ENCODE measurements at regions not wholly inside any gene's neighbourhood (a gene's known extent, or its start where the extent isn't known, plus 50 kb on each side); places are given as distances from the start of the nearest gene placed in this dataset.
"Not testable (repeated sequence)": the region's sequence is repeated elsewhere in the genome, so short reads cannot be mapped to it uniquely, and the experiment has no call there.

GRCh38 chr5:99045871-99046270 is 117.1 kb upstream of the CHD1 start:
- no peak for DNase-seq

DNA sequence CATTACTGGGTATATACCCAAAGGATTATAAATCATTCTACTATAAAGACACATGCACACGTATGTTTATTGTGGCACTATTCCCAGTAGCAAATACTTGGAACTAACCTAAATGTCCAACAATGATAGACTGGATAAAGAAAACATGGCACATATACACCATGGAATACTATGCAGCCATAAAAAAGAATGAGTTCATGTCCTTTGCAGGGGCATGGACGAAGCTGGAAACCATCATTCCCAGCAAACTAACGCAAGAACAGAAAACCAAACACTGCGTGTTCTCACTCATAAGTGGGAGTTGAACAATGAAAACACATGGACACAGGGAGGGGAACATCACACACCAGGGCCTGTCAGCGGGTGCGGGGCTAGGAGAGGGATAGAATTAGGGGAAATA is 114.5 kb upstream of the CHD1 start:
- DNase-seq: not testable (repeated sequence)

DNA sequence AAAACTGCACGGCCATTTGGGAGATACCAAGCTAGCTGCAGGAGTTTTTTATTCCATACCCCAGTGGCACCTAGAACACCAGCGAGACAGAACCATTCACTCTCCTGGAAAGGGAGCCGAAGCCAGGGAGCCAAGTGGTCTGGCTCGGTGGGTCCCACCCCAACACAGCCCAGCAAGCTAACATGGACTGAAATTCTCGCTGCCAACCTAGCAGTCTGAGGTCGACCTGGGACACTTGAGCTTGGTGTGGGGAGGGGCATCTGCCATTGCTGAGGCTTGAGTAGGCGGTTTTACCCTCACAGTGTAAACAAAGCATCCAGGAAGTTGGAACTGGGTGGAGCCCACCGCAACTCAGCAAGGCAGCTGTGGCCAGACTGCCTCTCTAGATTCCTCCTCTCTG is 108.9 kb upstream of the CHD1 start:
- no peak for DNase-seq

DNA sequence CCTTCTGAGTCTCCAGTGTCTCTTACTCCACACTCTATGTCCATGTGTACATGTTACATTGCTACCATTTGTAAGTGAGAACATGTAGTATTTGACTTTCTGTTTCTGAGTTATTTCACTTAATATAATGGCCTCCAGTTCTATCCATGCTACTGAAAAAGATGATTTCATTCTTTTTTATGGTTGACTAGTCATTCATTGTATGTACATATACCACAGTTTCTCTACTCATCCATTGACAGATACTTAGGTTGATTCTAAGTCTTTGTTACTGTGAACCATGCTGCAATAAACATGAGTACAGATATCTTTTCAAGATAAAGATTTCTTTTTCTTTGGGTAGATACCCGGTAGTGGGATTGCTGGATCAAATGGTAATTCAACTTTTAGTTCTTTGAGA is 107.1 kb upstream of the CHD1 start:
- no peak for DNase-seq

DNA sequence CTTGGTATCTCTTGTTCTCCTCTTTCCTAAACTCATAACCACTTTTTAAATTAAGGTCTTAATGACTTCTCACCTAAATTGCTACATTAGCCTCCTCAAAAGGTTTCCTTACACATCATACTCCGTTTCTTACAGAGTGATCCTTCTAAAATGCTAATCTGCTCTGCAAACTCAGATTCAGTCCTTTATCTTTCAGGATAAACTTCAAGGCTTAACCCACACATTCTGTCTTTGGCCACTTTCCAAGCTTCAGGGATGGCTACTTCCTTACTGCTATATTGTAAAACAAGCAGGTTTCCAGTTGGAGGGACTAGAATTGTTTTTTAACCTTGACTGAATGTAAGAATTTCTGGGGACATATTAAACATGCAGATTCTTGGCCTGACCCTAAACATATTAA is 105.5 kb upstream of the CHD1 start:
- DNase-seq: no peak

DNA sequence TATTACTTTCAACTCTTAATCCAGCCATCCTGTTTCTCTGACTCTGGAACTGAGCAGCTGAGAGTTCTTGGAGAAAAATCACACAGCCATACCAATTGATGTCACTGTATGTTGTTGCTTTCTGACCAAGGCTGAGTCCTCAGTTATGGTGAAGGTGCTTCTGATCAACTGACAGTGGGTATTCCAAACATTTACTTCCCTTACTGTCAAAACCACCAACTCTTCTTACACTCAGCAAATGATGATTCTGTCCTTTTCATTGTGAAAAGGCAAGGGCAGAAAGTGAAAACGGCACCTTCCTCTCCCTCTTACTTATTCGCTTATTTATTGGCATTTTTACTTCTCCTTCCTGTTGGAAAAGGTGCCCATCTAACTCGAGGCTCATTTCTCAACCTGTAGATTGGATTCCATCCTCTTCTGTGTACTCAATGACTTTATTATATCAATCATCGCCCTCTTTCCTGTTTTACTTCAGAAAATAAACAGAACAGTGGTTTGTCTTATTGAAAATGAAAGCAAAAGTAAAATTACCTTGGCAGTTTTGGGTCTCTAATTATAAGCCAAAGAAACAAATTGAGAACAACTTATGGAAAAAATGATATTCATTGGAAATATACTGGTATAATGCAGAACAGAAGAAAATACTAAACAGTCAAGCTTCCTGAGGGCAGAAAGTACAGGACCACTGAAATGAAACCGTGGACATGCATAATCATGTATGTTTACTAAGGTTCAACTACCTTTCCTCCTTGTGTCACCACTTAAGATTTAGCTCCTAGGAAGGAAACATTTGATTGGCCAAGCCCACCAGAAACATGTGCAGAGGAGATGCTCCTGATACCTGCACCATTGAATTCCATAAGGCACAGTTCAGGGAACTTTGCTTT is 104.5 kb upstream of the CHD1 start:
- no peak for DNase-seq

GRCh38 chr5:99032234-99033013 is 103.6 kb upstream of the CHD1 start:
- DNase-seq: peak; percentile 73

- no peak for DNase-seq
Measured at GRCh38 chr5:99030906-99031440, 102.2 kb upstream of the CHD1 start.

GRCh38 chr5:99029172-99029571 is 100.4 kb upstream of the CHD1 start:
- DNase-seq: no peak

- not testable (repeated sequence) for DNase-seq
Measured at GRCh38 chr5:99028170-99028569, 99.4 kb upstream of the CHD1 start.

DNA sequence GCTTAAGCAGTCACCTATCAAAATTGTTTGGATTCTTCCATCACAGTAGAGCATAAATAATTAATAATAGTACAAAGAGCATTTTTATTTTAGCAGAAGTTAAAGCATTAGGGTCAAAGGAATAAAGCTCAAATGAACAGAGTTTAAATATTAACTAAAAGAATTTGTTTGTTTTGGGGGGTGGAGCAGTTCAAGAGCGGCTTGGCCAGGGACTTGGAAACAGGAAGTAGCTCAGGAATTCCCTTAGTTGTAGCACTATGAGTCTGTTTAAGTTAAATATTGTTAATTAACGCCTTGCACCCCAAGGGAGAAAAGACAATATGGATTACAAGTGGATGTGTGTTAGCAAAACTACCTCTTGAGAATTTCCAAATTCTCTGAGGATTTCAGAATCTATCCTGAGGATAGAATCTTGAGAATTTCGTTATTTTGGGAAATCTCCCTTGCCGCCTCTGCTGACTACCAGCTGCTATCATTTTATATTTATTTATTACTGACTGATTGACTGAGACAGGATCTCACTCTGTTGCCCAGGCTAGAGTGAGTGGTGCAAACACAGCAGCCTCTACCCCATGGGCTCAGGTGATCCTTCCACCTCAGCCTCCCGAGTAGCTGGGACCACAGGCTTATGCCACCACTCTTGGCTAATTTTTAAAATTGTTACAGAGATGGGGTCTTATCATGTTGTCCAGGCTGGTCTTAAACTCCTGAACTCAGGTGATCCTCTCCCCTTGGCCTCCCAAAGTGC is 96.7 kb upstream of the CHD1 start:
- no peak for DNase-seq

DNA sequence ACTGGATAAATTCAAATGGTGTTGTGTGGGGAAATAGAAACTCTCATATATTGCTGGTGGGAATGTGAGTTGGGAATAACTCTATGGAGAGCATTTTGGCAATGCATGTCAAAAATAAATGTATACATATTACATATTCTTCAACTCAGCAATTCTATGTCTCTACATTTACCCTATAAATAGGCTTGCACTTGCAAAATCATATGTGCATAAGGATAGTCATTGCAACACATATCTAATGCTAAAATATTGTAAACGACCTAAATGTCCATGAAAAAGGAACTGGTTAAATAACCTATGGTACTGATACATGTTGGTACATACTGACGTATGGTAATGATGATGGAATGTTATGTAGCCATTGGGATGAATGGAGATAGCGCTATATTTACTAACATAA is 94.5 kb upstream of the CHD1 start:
- no peak for DNase-seq

- no peak for DNase-seq
Measured at GRCh38 chr5:99022250-99022649, 93.4 kb upstream of the CHD1 start.

- DNase-seq: no peak
Measured at GRCh38 chr5:99020698-99021048, 91.9 kb upstream of the CHD1 start.

GRCh38 chr5:99019812-99020697 is 91.2 kb upstream of the CHD1 start:
- DNase-seq: peak; percentile 91

- peak; percentile 13 for DNase-seq
Measured at GRCh38 chr5:99019254-99019653, 90.4 kb upstream of the CHD1 start.

DNA sequence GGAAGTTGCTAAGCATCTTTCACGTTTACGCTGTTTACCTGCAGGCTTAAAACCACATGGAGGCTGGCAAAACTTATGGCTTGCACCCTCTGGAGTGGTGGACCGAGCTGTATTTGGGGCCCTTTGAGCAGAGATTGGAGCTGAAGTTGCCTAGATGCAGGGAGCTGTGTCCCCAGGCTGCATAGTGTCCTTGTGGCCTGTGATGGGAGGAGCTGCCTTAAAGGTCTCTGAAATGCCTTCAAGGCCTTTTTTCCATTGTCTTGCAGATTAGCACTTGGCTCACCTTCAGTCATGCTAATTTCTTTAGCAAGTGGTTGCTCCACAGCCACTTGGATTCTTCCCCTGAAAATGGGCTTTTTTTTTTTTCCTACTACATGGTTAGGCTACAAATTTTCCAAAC is 81.5 kb upstream of the CHD1 start:
- DNase-seq: no peak

DNA sequence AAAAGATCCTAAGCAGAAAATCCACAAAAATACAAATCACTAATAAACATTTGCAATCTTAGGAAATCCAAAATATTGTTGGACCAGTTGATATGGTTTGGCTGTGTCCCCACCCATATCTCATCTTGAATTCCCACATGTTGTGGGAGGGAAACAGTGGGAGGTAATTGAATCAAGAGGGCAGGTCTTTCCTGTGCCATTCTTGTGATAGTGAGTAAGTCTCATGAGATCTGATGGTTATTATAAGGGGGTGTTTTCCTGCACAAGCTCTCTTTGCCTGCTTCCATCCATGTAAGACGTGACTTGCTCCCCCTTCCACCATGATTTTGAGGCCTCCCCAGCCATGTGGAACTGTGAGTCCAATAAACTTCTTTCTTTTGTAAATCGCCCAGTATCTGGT is 79.2 kb upstream of the CHD1 start:
- DNase-seq: not testable (repeated sequence)

DNA sequence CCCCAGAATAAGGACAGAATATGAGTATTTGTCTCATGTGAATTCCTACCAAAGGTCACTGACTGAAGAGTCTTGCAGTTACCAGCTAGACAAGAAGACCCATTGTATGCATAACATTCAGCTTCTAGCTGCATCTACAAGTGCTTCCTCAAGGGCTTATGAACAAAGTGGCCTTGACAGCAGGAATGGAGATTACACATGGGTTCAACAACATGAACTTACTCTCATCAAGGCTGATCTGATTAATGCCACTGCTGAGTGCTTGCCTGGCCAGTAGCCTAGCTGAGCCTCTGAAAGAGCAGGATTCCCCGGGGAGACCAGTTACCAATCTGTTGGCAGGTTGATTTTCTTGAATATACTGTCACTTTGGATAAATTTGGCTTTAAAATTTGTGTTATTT is 76.7 kb upstream of the CHD1 start:
- no peak for DNase-seq

DNA sequence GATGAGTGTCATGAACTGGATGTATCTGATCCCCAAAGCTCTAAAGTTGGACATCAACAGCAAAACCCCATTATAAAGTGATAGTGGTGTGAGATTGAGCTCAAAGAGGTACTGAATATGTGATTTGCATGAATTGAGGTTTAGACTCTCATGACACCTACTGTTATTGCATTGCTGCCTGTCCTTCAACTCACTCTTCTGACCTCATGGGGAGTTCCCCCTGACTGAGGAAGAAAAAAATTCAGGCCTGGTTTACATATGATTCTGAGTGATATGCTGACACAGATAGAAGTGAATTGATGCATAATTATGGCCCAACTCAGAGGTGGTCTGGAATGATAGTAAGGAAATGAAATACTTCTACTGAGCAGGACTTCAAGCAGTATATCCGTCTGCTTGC is 76.2 kb upstream of the CHD1 start:
- no peak for DNase-seq

DNA sequence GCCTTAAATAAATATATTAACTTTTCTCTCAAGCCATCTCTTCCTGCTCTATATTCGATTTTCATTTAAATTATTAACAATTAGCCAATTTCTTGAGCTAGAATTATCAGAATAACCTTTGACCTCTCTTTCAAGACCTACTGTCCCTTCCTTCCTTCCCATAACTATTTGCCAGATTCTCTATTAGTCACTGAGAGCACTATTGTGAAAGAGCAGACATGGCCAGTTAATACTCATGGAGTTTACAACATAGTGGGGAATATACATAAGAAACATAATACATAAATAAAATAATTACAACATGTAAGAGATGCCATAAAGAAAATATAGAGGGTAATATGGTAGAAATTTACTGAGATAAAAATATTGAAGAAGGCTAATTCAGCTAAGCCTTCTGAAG is 72.1 kb upstream of the CHD1 start:
- DNase-seq: no peak

GRCh38 chr5:99000221-99000620 is 71.4 kb upstream of the CHD1 start:
- DNase-seq: no peak
